HG02884 (cell line): ENCODE measurements at regions not wholly inside any gene's neighbourhood (a gene's known extent, or its start where the extent isn't known, plus 50 kb on each side); places are given as distances from the start of the nearest gene placed in this dataset.
"Not testable (repeated sequence)": the region's sequence is repeated elsewhere in the genome, so short reads cannot be mapped to it uniquely, and the experiment has no call there.

Source experiments
- ATAC-seq: cut with Tn5 transposase; IDR thresholded peaks from one replicate; pipeline ENCODE4 v1.9.1; 2021; ENCODE audit warnings: mild to moderate bottlenecking, moderate library complexity; ENCODE audit not compliant: unreplicated experiment

DNA sequence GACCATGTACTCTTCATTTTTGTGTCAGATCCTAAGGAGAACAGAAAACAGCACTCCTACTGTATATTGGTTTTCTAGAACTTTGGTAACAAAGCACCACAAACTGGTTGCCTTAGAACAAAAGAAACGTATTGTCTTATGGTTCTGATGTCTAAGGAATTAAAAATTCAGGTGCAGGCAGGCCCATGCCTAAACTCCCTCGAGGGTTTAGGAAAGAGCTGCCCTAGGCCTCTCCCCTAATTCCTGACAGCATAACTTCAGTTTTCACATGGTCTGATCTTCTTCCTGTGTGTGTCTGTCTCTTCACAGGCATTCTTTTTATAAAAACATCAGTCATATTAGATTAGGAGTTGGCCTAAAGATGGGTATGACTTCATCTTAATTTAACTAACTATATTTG, 1093.6 kb downstream of the TECRL start:
- ATAC-seq: no peak

DNA sequence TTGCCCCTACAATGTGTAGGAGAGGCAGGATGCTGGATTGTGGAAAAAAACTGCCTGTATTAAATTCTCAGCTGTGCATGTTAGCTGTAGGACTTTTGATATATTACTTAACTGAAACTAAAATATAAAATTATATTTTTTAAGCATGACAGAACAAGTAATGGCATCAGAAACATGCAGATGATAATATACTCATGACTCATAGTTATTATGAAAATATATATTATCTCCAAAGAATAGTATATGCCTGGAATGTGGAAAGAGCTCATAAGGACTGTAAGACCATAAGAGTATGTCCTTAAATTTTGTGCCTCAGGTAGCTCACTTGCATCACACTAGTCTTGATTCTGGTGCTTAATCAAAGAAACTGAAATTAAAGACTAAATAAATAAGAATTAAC, 1100.6 kb downstream of the TECRL start:
- ATAC-seq: no peak

DNA sequence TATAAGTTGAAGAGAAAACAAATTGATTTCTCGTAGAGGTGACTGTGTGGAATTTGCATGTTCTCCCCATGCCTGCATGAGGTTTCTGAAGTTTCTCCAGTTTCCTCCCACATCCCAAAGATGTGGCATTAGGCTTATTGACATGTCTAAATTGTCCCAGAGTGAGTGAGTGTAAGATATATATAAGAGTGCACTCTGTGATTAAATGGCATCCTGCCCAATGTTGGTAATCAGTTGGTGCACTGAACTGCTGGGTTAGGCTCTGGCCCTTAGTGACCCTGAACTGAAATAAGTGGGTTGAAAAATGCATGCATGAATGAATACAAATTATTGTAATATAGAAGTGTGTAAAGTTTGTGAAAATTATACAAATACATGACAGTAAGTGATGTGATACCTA, 1106.5 kb downstream of the TECRL start:
- ATAC-seq: no peak

DNA sequence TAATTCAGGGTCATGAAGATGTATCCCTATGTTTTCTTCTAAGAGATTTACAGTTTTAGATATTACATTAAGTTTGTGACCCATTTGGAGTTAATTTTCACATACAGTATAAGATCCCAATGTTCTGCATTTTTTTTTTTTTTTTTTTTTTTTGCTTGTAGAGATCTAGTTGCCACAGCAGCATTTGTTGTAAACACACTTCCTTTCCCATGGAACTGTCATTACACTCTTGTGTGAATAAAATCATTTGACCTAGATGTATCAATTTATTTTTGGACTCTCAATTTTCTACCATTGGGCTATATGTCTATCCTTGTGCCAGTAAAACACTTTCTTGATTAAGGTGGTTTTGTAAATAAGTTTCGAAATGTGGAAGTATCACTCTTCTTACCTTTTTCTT, 1107.2 kb downstream of the TECRL start:
- no peak for ATAC-seq

DNA sequence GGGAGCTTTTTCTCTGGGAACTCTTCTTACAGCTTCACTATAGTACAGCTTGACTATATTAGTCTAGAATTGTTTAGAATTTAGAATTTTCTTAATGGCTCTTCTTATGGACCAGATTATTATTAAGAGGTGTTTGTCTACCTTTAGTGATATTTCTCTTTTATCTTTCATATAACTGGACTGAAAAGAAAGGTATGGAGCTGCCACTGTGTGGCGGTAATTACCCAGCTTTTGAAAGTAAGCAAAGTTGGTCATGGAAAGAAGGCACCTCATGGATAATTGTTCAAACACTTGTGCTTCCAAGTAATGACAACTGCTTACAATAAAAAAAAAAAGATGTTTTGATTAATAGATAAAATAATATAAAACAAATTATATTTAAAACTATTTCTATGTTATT, 1112.5 kb downstream of the TECRL start:
- no peak for ATAC-seq

DNA sequence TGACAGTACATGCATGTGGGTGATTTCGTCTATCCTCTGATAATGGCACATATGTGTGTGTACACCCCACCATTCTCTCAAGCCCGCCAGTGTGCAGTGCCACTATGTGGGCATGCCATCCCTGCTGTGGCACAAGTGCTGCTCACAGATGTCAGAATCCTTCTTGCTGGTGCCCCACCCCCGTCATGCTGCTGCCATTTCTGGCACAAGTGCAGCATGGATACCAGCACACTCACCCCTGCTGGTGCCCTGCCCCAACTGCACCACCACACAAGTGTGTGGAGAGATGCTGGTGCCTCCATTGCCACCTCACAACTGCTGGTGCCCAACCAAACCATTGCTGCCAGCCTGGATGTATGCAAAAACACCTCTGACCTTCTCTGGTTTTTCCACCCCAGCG, 1133.8 kb downstream of the TECRL start:
- no peak for ATAC-seq

DNA sequence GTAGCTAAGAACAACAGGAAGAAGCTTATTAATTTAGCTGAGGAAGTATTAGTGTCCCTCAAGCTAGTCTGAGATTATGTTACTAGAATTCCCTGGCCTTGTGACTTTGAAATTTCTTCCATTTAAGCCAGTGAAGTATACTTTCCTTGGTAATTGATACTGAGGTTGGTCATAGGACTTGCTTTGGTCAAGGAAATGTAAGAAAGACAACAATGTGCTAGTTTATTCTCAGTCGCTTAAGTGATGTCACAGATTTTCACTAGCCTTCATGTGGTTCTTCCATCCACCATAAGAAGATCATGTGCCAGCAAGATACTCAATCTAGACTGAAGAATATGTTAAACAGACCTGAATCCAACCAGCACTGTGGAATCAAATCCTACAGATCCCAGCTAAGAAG, 1140.1 kb downstream of the TECRL start:
- ATAC-seq: no peak

DNA sequence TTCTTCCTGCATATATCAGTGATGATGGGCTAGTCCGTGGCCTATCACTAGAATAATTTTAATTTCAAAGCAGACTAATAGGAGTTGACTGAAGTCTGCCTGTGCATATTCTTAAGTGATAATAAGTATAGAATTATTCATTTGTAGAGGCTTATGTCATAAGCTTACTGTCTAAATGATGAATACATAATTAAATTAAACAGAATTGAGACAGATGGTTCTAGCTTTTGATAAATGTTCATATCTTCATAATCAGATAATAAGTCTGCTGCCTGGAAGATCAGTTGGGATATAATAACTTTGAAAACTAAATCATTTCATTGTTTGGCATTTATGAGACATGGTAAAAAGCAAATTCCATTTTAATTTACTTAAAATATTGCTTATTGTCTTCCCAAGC, 1175.6 kb downstream of the TECRL start:
- no peak for ATAC-seq

DNA sequence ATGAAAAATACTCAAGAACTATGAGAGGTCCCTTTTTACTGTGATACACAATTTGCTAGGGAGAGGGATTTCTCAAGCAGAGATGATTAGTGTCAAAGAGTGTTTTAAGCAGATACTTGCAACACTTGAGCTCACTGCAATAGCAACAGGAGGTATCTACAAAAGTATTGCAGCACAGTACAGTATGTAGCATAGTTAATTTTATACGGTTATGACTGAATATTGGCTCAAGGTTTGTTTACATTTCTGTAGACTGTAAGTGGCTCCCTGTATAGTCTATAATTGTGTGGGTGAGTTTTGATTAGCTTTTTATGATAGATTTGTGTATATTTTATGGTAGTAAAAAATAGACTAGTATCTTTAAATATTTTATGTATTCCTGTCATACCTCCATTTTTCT, 1177.2 kb downstream of the TECRL start:
- ATAC-seq: no peak

DNA sequence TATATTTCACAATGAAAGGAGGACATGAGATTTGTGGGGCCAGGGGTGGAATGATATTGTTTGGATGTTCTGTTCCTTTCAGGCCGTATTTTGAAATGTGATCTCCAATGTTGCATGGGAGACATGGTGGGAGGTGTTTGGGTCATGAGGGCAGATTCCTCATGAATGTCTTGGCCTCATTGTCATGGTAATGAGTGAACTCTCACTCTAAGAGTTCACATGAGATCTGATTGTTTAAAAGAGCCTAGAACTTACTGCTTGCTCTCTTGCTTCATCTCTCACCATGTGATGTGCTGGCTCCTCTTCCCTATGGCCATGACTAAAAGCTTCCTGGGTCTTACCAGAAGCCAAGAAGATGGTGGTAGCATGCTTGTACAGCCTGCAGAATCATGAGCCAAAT, 1183.0 kb downstream of the TECRL start:
- ATAC-seq: no peak

DNA sequence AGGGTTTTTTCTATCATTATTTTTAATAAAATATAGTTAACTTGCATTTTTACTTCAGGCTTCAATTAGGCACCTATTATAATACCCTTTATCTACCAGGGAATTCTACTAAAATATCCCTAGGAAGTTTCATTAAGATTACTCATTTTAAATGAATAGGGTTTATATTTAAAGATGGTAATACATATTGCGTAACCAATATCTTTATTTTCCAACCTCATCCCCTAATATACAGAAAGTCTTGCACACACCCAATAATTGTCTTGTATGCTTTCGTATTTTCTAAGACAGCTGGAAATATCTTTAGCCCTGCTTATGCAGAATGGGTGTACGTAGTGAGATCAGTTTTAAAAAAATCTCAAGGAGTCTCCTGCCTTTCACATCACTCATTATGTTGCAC, 1186.8 kb downstream of the TECRL start:
- ATAC-seq: no peak

DNA sequence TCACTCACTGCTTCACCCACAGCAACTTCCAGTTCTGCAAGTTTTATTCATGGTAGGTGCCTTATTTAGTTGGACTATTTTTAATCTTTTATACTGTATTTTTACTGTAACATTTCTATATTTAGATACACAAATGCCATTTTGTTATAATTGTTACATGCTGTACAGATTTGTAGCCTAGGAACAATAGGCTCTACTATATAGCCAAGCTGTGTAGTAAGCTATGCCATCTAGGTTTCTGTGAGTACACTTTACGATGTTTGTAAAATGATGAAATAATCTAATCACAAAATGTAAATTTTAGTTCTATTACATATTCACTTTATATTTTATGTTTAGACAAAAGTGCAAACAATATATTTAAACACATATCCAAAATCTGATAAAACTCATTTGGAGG, 1187.8 kb downstream of the TECRL start:
- no peak for ATAC-seq

DNA sequence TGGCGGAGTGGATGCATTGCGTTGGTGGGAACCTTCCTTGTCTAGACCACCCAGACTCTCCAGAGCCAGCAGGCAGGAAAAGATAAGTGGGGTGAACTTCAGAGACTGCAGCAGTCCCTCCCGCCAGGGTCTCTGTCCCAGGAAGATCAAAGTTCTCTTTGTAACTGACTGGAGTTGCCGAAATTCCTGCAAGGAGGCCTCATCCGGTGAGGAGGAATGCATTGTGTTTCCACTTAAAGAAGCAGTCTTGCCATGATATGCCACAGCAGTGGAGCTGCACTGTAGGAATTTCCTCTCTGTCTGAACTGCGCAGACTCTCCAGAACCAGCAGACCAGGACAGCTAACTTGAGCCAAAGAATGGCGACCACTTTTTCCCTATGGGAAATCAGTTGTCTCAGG, 1190.4 kb downstream of the TECRL start:
- no peak for ATAC-seq

DNA sequence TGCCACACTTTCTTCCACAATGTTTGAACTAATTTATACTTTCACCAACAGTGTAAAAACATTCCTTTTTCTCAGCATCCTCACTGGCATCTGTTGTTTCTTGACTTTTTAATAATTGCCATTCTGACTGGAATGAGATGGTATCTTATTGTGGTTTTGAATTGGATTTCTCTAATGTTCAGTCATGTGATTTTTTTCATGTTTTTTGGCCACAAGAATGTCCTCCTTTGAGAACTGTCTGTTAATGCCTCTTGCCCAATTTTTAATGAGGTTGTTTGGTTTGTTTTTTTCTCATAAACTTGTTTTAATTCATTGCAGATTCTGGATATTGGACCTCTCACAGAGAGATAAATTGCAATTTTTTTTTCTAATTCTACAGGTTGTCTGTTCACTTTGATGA, 1195.2 kb downstream of the TECRL start:
- no peak for ATAC-seq

DNA sequence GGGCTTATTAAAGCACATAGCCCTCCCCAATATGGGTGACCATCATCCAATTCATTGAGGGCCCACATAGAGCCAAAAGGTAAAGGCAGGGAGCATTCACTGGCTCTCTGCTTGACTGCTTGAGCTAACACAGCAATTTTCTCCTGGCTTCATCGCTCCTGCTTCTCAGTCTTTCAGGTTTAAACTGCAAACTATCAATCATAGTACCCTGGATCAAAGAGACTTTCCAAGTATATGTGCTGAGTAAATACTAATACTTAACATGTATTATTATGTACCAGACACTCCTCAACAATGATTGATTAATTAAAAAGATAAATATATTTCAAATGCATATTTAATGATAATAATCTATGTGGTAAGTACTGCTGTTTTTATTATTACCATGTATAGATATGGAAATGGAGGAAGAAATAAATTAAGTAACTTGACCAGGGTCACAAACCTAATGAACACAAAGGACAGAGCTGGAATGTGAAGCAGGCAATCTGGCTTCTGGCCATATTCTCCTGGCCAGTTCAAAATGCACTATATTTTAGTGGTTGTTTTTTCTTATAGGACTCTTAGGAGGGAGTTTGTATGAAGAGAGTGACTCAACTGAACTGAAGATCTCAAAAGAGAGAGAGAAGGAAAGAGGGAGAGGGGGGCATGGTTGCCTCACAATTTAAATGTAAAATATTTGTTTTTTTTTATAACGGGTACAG, 1197.3 kb downstream of the TECRL start:
- ATAC-seq: no peak

DNA sequence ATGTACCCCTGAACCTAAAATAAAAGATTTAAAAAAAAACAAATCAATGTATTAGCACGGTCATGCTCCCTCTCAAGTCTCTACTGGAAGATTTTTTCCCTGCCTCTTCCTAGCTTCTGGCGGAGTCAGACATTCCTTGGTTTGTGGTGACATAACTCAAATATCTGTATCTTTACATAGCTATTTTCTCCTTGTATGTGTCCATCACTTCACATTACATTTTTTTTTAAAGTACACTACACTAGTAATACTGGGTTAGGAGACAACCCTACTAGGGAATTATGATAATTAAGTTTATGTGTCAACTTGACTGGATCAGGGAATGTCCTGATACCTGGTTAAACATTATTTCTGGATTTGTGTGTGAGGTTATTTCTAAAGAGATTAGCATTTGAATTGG, 1197.9 kb downstream of the TECRL start:
- ATAC-seq: no peak

DNA sequence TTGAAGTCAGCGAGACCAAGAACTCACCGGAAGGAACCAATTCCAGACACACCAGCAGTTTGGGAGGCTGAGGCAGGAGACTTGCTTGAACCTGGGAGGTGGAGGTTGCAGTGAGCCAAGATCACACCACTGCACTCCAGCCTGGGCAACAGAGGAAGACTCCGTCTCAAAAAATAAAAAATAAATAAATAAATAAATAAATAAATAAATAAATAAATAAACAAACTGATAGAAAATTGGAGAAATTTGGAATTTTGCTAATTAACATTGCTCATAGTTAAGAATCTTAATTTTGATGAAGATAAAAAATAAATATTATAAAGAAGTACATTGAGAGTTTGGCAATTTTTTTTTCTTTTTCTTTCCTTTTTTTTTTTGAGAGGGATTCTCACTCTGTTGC, 1216.2 kb downstream of the TECRL start:
- ATAC-seq: not testable (repeated sequence)

DNA sequence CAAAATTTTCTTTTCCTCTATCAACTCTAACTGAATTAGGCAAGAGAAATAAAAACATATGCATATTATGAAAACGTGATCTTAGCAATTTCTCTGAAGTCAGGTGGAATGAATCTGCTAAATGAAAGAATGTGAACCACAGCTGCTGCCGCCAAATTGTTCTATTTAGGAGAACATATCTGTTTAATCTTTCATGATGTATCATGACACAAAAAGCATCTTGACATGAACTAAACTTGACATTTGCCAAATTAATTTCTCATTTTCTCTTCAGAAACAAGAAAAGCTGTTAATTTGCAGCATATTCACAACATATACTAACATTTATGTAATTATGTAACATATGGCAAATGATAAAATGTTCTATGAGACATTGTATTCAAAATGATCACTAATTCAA, 1237.9 kb downstream of the TECRL start:
- no peak for ATAC-seq

DNA sequence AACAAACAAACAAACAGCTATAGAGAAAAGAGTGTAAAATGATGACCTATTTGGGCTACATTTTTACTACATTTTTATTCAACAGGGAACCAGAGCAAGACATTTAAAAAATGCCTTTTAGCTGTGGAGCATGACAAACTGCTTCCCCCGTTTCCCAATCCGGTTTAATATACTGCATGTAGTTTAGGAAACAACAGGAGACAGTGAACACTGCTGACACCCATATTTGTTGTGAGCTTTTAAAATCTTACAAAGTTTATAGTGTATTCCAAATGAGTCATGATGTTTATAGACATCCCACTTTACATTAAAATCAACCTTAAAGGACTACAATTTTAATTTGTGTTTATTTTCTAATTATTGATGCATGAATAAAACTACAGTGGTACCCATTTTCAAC, 1238.3 kb downstream of the TECRL start:
- ATAC-seq: no peak

DNA sequence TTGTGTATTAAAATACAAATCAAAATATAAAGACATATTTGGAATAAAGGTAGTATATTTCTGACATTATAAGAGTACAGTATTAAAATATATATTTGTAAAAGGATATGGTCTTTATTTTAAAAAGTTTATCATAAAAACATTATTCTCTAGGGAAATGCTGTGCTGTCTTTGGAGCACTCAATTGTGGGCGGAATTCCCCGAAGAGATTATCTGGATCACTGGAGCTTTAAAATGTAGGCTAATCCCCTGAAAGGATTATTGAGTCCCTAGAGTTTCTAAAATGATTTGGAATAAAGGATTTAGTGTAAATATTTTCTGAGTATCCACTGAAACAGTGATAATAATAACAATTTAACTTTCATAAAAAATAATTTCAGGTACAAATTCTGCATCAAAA, 1239.4 kb downstream of the TECRL start:
- ATAC-seq: no peak

DNA sequence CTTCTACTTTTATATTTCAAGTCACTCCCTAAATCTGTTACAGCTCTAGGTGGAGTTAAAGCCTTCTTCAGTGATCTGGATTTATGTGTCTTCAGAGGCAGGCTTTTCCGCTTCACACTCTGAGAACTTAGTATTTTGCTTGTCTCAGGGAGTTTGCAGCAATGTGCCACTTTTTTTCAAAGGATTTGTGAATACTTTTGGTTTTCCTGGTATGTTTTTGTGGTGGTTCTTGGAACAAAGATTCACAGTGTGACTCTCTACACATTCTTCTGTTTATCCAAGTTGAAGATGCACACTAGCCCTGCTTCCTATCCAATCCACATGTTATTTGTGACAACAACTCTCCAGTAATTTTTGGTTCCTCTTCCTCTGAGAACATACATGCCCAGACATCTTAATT, 1253.7 kb downstream of the TECRL start:
- no peak for ATAC-seq

DNA sequence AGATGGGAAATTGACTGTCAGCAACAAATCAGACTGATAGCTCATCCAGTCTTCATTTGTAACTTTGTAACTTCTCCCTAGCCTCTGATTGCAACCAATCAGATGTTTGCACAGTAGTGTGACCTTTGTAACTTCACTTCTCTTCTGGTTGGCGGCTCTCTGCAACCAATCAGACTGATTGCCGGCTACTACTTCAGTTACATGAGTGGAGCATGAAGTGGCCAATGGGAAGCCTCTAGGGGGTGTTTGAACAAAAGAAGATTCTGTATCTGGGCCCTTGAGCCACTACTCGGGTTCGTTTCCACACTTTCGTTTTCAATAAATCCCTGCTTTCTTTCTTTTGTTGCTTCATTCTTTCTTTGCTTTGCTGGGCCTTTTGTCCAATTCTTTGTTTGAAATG, 1285.8 kb downstream of the TECRL start:
- no peak for ATAC-seq

DNA sequence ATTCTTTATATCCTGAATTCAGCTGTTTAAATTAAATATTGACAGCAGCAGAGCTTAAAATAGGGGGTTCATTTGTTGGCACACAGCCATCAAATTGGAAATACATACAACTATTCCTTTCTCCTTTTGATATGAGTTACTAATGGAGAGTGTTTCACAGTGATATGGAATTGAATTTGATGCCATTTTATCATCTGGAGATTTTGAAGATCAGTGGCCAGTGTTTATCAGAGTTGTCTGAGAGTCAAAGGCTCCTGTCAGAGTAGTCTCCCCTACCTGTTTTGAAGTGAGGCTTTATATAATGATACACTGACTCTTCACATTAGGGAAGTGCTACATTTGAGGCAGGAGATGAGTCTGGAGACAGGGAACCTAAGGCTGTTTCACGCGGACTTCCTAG, 1286.3 kb downstream of the TECRL start:
- ATAC-seq: no peak

DNA sequence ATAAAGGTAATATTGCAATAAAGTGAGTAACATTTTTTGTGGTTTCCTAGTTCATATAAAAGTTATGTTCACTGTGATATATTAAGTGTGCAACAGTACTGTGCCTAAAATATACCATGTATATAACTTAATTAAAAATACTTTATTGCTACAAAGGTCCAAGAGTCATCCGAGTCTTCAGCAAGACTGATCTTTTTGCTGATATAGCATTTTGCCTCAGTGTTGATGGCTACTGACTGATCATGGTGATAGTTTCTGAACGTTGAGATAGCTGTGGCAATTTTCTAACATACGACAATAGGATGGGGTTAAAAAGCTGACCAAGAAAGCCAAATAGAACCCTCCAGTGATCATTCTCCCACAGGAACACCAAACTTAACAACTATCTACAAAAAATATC, 1302.7 kb downstream of the TECRL start:
- ATAC-seq: no peak
